H9 (cell line): ENCODE measurements at regions not wholly inside any gene's neighbourhood (a gene's known extent, or its start where the extent isn't known, plus 50 kb on each side); places are given as distances from the start of the nearest gene placed in this dataset.

ENCODE experiments used
- DNase-seq: peaks from one replicate; pipeline ENCODE4 v3.0.0-alpha.2; 2017
- H2AFZ ChIP-seq: one replicate; pipeline ENCODE4 v1.6.1; 2013; ENCODE audit warnings: mild to moderate bottlenecking, low read length, control low read depth, moderate library complexity
- H2AK5ac ChIP-seq: 2 replicates; pipeline ENCODE4 v1.6.1; 2013; ENCODE audit warnings: low read length, control low read depth, mixed read lengths; ENCODE audit not compliant: insufficient read length
- H2BK120ac ChIP-seq: one replicate; pipeline ENCODE4 v1.6.1; 2013; ENCODE audit warnings: low read depth, mild to moderate bottlenecking, low read length, control low read depth, inconsistent platforms; ENCODE audit not compliant: poor library complexity, severe bottlenecking
- H2BK12ac ChIP-seq: 2 replicates; pipeline ENCODE4 v1.6.1; 2013; ENCODE audit warnings: low read length, control low read depth, mixed read lengths, low read depth; ENCODE audit not compliant: insufficient read length
- H2BK15ac ChIP-seq: 2 replicates; pipeline ENCODE4 v1.6.1; 2013; ENCODE audit warnings: low read depth, low read length, control low read depth
- H2BK20ac ChIP-seq: one replicate; pipeline ENCODE4 v1.6.1; 2013; ENCODE audit warnings: low read depth, mild to moderate bottlenecking, low read length, control low read depth, inconsistent platforms; ENCODE audit not compliant: poor library complexity, severe bottlenecking
- H2BK5ac ChIP-seq: 2 replicates; pipeline ENCODE4 v1.6.1; 2013; ENCODE audit warnings: low read length, control low read depth, mixed read lengths; ENCODE audit not compliant: insufficient read length
- H3K14ac ChIP-seq: 2 replicates; pipeline ENCODE4 v1.6.1; 2013; ENCODE audit warnings: low read length, control low read depth; ENCODE audit not compliant: insufficient read depth
- H3K18ac ChIP-seq: 2 replicates; pipeline ENCODE4 v1.6.1; 2013; ENCODE audit warnings: low read depth, mild to moderate bottlenecking, mixed read lengths, low read length, control low read depth; ENCODE audit not compliant: insufficient read length
- H3K23ac ChIP-seq: 2 replicates; pipeline ENCODE4 v1.6.1; 2013; ENCODE audit warnings: low read length, control low read depth, mixed read lengths, low read depth; ENCODE audit not compliant: insufficient read length
- H3K23me2 ChIP-seq: 2 replicates; pipeline ENCODE4 v1.6.1; 2013; ENCODE audit warnings: low read depth, mild to moderate bottlenecking, mixed read lengths, low read length, control low read depth; ENCODE audit not compliant: insufficient read length, poor library complexity, severe bottlenecking
- H3K27ac ChIP-seq: 2 replicates; pipeline ENCODE4 v1.5.1; 2013; ENCODE audit warnings: low read length, control low read depth, mixed read lengths, low read depth; ENCODE audit not compliant: insufficient read length
- H3K27me3 ChIP-seq: 2 replicates; pipeline ENCODE4 v1.6.1; 2013; ENCODE audit warnings: low read length, control low read depth, inconsistent platforms; ENCODE audit not compliant: insufficient read depth
- H3K4ac ChIP-seq: 2 replicates; pipeline ENCODE4 v1.6.1; 2013; ENCODE audit warnings: low read depth, mild to moderate bottlenecking, control low read depth, inconsistent platforms, low read length, moderate library complexity
- H3K4me1 ChIP-seq: 2 replicates; pipeline ENCODE4 v1.6.1; 2013; ENCODE audit warnings: low read length, control low read depth, inconsistent platforms; ENCODE audit not compliant: insufficient read depth
- H3K4me2 ChIP-seq: 2 replicates; pipeline ENCODE4 v1.6.1; 2013; ENCODE audit warnings: low read length, control low read depth, mixed read lengths; ENCODE audit not compliant: insufficient read length, insufficient read depth
- H3K56ac ChIP-seq: 2 replicates; pipeline ENCODE4 v1.6.1; 2013; ENCODE audit warnings: low read depth, mild to moderate bottlenecking, mixed read lengths, low read length, control low read depth; ENCODE audit not compliant: insufficient read length
- H3K79me1 ChIP-seq: 2 replicates; pipeline ENCODE4 v1.6.1; 2013; ENCODE audit warnings: low read depth, mild to moderate bottlenecking, moderate library complexity, low read length, control low read depth, inconsistent platforms; ENCODE audit not compliant: insufficient read depth, poor library complexity, severe bottlenecking
- H3K79me2 ChIP-seq: 2 replicates; pipeline ENCODE4 v1.6.1; 2013; ENCODE audit warnings: low read length, control low read depth, inconsistent platforms; ENCODE audit not compliant: insufficient read depth
- H3K9ac ChIP-seq: 2 replicates; pipeline ENCODE4 v1.6.1; 2013; ENCODE audit warnings: low read length, control low read depth, mixed read lengths; ENCODE audit not compliant: insufficient read length; ENCODE audit errors: extremely low read depth
- H3K9me3 ChIP-seq: one replicate; pipeline ENCODE4 v1.6.1; 2013; ENCODE audit warnings: low read depth, low read length, inconsistent platforms; ENCODE audit not compliant: control insufficient read depth
- H3T11ph ChIP-seq: one replicate; pipeline ENCODE4 v1.6.1; 2013; ENCODE audit warnings: mild to moderate bottlenecking, low read length, control low read depth, inconsistent platforms
- H4K20me1 ChIP-seq: one replicate; pipeline ENCODE4 v1.6.1; 2013; ENCODE audit not compliant: control insufficient read depth, insufficient read length, insufficient read depth
- H4K5ac ChIP-seq: 2 replicates; pipeline ENCODE4 v1.6.1; 2013; ENCODE audit warnings: low read depth, mild to moderate bottlenecking, mixed read lengths, low read length, control low read depth; ENCODE audit not compliant: insufficient read length
- H4K8ac ChIP-seq: replicated peaks from 2 replicates; pipeline ENCODE4 v1.6.1; 2013; ENCODE audit warnings: low read length, control low read depth, mixed read lengths, low read depth; ENCODE audit not compliant: insufficient read length
- H4K91ac ChIP-seq: 2 replicates; pipeline ENCODE4 v1.6.1; 2013; ENCODE audit warnings: low read depth, mild to moderate bottlenecking, moderate library complexity, mixed read lengths, low read length, control low read depth; ENCODE audit not compliant: insufficient read length
- H3K27ac Mint-ChIP-seq, 3 experiments: 2 replicates in 2 of 3; 3 replicates in 1 of 3; pipeline ENCODE4 v1.8.0; 2020 to 2021; ENCODE audit warnings: mixed read lengths in 3 of 3, mild to moderate bottlenecking in 1 of 3, moderate library complexity in 1 of 3
- H3K27me3 Mint-ChIP-seq: 2 replicates; pipeline ENCODE4 v1.8.0; 2021; ENCODE audit warnings: low read depth, mild to moderate bottlenecking, moderate library complexity, mixed read lengths
- H3K36me3 Mint-ChIP-seq, 3 experiments: 2 replicates in 2 of 3; 3 replicates in 1 of 3; pipeline ENCODE4 v1.8.0; 2020 to 2021; ENCODE audit warnings: low read depth in 3 of 3, mixed read lengths in 3 of 3; ENCODE audit not compliant: insufficient read depth in 1 of 3
- H3K4me1 Mint-ChIP-seq, 2 experiments: 2 replicates each; pipeline ENCODE4 v1.8.0; 2020; ENCODE audit warnings: mixed read lengths in 2 of 2
- H3K4me3 Mint-ChIP-seq, 2 experiments: 2 replicates in 1 of 2; 3 replicates in 1 of 2; pipeline ENCODE4 v1.8.0; 2020 to 2021; ENCODE audit warnings: mild to moderate bottlenecking in 2 of 2, mixed read lengths in 2 of 2, moderate library complexity in 1 of 2
- H3K9me3 Mint-ChIP-seq, 2 experiments: 2 replicates in 1 of 2; 3 replicates in 1 of 2; pipeline ENCODE4 v1.8.0; 2020; ENCODE audit warnings: mild to moderate bottlenecking in 2 of 2, mixed read lengths in 2 of 2, moderate library complexity in 1 of 2
- CTCF ChIP-seq: fragments of 200-600 bp; sonication (generic); conservative IDR thresholded peaks from 3 replicates; pipeline ENCODE4 v1.8.0; 2021; ENCODE audit warnings: antibody characterized with exemption, mild to moderate bottlenecking
- WGBS: extraction: QIAGEN DNeasy Blood & Tissue Kit; methylation state at CpG from one replicate; pipeline ENCODE4 v1.1.7; 2013; ENCODE audit warnings: missing lambda C conversion rate, low lambda C conversion rate, mixed read lengths; ENCODE audit not compliant: insufficient read length; ENCODE audit errors: extremely low coverage; 5-methylcytosine and 5-hydroxymethylcytosine counted together

- Mint-ChIP-seq H3K36me3 (peaks cover 0 to 15% (median 4%) of the 10 kb centered on the region in 3 experiments; a peak in 5 of 7 replicates), H3K27me3 (peaks cover 11% of the 10 kb centered on the region)
- H3K4ac ChIP-seq: no peak overlapping the region
Observed at GRCh38 chr5:116355819-116356601, 218.6 kb downstream of the SEMA6A start.

More at GRCh38 chr5:116355819-116356601, 218.6 kb downstream of the SEMA6A start:
- H3K27me3 ChIP-seq: no peaks in the 10 kb centered on the region
- no peak overlapping the region for H2BK15ac ChIP-seq
- no peak overlapping the region for H3K56ac ChIP-seq
- DNase-seq: no peak
- no peaks in the 10 kb centered on the region for H3K79me1 ChIP-seq
- H4K91ac ChIP-seq: no peak overlapping the region
- H4K5ac ChIP-seq: no peak overlapping the region
- H3K79me2 ChIP-seq: no peaks in the 10 kb centered on the region
- H3K23ac ChIP-seq: no peak overlapping the region
- no CpG with 5 or more reads among the region's 6 CpGs for WGBS
- H2AK5ac ChIP-seq: no peak overlapping the region
- H4K20me1 ChIP-seq: no peaks in the 10 kb centered on the region
- no peak overlapping the region for H2BK12ac ChIP-seq
- H3T11ph ChIP-seq: no peak overlapping the region
- H4K8ac ChIP-seq: no peak overlapping the region
- H3K27ac ChIP-seq: no peak overlapping the region
- Mint-ChIP-seq H3K4me3 (no peak overlapping the region), H3K27ac (no peak overlapping the region), H3K9me3 (peaks cover 5 to 9% of the 10 kb centered on the region in 2 experiments; a peak in 3 of 5 replicates), H3K4me1 (peaks cover 0 to 7% of the 10 kb centered on the region in 2 experiments; a peak in 1 of 4 replicates)
- H3K18ac ChIP-seq: no peak overlapping the region
- TF ChIP-seq CTCF: no peak
- no peaks in the 10 kb centered on the region for H3K9me3 ChIP-seq
- H3K9ac ChIP-seq: no peak overlapping the region
- H2AFZ ChIP-seq: no peak overlapping the region
- H3K14ac ChIP-seq: no peak overlapping the region
- no peak overlapping the region for H2BK5ac ChIP-seq
- no peak overlapping the region for H2BK120ac ChIP-seq
- H2BK20ac ChIP-seq: no peak overlapping the region
- H3K4me1 ChIP-seq: no peaks in the 10 kb centered on the region
- H3K4me2 ChIP-seq: no peak overlapping the region
- H3K23me2 ChIP-seq: peaks cover under 1% of the 10 kb centered on the region
